ENCODE measurements at regions not wholly inside any gene's neighbourhood (a gene's known extent, or its start where the extent isn't known, plus 50 kb on each side); places are given as distances from the start of the nearest gene placed in this dataset.
"Not testable (repeated sequence)": the region's sequence is repeated elsewhere in the genome, so short reads cannot be mapped to it uniquely, and the experiment has no call there.

DNA sequence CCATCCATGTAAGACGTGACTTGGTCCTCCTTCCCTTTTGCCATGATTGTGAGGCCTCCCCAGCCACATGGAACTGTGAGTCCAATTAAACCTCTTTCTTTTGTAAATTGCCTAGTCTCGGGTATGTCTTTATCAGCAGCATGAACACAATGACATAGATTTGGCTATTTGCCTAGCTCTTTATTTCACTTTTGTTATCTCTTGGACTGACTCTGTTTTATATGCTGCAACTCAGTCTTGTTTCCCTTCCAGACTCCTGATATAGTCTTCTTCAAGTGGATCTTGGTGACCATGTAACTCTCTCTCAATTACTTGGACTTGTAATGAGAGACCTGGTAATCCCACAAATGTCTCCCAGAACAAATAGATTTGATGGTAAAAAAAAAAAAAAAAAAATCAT lies 627.6 kb downstream of the CCDC85A start:
- no peak for DNase-seq

GRCh38 chr2:56812432-56812831 lies 628.6 kb downstream of the CCDC85A start:
- no peak for DNase-seq

DNA sequence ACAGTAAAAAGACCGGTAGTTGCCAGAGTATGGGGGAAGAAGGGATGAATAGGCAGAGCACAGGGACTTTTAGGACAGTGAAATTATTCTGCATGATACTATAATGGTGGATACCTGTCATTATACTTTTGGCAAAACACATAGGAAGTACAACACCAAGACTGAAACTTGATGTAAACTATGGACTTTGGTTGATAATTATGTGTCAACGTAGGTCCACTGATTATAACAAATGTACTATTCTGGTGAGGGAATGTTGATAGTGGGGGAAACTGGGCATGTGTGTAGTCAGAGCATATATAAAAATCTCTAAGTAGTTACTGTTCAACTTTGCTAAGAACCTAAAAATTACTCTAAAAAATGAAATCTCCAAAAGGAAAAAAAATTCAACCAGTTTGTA lies 629.7 kb downstream of the CCDC85A start:
- no peak for DNase-seq

DNA sequence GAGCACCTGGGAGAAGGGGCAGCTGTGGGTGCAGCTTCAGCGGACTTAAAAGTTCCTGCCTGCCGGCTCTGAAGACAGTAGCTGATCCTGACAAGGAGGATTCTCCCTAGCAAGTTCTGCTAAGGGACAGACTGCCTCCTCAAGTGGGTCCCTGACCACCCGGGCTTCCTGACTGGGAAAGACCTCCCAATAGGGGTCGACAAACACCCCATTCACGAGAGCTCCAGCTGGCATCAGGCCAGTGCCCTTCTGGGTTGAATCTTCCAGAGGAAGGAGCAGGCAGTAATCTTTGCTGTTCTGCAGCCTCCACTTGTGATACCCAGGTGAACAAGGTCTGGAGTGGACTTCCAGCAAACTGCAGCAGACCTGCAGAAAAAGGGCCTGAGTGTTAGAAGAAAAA lies 632.9 kb downstream of the CCDC85A start:
- no peak for DNase-seq

GRCh38 chr2:56831780-56832179 lies 648.0 kb downstream of the CCDC85A start:
- DNase-seq: no peak

DNA sequence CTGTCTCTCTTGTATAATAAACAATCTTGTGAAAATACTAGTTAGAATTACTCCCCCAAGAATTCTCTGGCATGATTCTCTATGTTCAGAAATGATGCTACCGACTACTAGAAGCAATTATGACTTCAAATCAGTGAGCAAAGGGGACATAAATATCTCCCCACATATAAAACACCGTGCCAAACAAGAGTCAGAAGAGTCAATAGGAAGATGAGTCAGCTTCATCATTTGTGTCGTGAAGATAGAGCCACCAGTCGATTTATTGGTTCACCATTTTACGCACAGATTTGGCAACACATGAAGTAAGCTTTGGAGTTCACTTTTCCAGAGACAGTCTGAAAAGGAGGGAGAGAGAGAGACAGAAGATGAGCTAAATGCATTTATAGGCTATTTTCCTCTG lies 650.9 kb downstream of the CCDC85A start:
- DNase-seq: no peak

- not testable (repeated sequence) for DNase-seq
These were observed 656.2 kb downstream of the CCDC85A start for GRCh38 chr2:56840009-56840408.

DNA sequence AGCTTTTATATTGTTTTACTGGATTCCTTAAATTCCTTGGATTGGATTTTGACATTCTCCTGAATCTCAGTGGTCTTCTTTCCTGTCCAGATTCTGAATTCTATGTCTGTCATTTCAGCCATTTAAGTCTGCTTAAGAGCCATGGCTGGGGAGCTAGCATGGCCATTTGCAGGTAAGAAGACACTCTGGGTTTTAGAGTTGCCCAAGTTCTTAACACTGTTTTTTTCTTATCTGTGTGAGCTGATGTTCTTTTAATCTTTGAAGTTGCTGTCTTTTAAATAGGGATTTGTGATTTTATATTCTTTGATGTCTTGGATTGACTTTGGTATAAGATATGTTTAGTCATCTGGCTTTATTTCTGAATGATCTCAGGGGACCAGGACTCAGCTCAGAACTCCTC lies 677.2 kb downstream of the CCDC85A start:
- no peak for DNase-seq

GRCh38 chr2:56871644-56872043 lies 687.9 kb downstream of the CCDC85A start:
- DNase-seq: no peak

DNA sequence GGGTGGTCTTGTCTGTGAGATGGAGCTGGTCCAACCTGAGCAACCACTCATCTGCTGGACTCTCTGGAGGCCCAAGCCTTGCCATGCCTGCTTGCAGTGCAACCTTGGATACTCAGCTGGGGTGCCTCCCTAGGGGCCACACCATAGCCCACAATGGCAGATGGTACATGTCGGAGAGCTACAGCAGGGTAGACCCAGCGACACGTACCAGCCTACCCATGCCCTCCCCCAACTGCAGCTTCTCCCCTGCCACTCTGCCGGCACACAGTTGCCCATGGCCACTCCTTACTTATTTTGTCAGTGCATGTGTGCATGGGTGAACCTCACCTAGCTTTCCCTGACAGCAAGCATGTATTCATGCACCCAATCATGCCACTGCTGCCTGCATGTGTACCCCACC lies 690.9 kb downstream of the CCDC85A start:
- no peak for DNase-seq

- no peak for DNase-seq
These were observed 705.9 kb downstream of the CCDC85A start for GRCh38 chr2:56889738-56890137.

GRCh38 chr2:56892382-56892781 lies 708.6 kb downstream of the CCDC85A start:
- DNase-seq: no peak

GRCh38 chr2:56898986-56899385 lies 715.2 kb downstream of the CCDC85A start:
- DNase-seq: no peak

GRCh38 chr2:56912490-56912889 lies 728.7 kb downstream of the CCDC85A start:
- no peak for DNase-seq

- DNase-seq: no peak
These were observed 735.0 kb downstream of the CCDC85A start for GRCh38 chr2:56918790-56919189.

DNA sequence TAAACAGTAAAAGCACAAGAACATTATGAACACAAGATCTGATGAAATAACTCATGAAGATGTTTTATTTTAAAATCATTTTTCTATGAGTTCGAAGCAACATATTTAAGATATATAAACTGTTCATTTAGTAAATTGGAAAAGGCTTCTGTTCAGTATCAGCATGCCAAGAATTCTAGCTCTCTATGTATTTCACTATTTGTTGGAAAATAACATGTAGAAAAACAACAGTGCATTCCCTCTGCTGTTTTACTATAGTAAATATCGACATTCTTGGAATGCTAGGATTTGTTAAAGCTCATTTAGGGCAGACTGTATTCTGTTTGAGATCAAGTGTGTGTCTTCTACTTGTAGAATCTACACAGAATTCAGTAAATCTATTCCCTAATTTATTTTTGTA lies 750.2 kb downstream of the CCDC85A start:
- DNase-seq: no peak

DNA sequence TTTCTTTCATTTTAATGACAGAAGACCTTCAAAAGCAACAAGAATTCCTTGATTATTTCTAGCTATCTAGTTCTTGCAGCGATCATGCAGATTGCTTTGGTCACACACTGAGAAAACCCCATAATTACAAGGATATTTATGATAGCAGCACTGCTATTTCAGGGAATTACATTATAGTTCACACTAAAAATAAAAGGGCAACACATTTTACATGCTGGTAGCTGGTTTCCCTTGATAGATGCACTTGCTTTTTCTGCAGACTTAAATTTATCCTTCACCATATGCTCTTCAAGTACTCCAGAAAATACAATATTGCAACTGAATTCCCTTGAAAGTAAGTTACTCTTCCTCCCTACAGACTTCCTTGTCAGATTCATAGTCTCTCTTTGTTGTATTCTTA lies 751.1 kb downstream of the CCDC85A start:
- no peak for DNase-seq

DNA sequence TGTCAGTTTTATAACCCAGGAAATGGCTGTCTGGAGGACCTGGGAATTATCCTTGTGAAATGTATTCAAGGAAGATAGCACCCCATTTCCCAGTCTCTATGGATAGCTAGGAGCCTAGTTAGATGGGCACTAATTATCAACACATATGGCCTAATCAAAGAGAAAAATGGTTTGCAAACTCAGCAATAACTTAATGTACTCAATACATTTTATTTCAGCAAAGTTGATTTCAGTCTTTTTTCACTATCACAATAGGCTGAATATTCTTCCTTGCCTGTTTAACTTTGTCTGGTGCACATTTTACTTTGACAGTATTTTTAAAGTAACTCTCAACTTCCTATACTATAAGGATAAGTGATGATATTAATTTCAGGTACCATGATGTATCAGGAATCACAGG lies 756.3 kb downstream of the CCDC85A start:
- DNase-seq: no peak

DNA sequence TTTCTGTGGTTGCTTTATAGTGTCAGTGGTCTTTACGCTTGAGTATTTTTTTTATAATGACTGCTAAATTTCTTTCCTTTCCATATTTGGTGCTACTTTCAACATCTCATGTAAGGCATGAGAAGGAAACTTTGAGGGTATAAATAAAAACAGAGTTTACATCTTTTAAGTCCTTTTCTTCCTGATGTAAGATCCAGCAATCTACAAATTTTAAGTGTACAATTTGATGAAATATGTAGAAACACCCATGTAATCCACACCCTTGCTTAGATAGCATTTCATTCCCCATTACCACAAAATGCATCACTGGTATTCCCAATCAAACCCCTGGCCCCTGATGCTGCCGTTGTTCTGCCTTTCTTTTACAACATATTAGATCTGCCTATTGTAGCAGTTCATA lies 769.1 kb downstream of the CCDC85A start:
- no peak for DNase-seq

DNA sequence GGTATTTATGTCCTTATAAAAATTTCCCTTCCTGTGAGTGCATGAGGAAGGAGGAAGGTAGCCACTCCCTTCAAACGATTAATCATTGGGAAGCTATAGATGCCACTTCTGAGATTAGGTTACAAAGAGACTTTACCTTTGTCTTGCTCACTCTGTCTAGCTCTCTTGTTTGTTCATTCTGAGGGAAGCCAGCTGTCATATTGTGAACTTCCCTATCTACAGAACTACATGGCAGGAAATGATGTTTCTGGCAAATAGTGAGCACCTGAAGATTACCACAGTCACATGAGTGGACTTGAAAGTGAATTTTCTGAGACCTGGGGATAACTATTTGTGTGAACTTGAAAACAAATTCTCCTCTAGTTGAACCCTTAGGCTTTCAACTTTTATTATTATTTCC lies 776.8 kb downstream of the CCDC85A start:
- no peak for DNase-seq

- DNase-seq: no peak
These were observed 778.9 kb downstream of the CCDC85A start for GRCh38 chr2:56962673-56963072.

DNA sequence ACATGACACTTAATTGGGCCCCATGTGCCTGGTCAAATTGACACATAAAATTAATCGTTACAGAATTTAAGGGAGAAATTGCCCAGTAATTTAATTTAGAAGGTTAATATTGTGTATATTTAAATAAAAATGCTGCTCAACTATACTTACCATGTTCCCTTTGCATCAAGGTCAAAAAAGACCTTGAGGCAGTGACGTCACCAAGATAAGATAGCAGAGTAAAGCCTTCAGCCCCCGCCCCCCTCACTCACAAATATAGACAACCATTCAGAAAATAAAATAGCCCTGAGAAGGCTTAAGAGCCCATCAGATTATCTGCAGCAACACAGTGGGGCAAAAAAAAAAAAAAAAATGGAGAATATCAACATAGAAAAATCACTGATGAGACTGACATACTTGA lies 785.7 kb downstream of the CCDC85A start:
- no peak for DNase-seq

DNA sequence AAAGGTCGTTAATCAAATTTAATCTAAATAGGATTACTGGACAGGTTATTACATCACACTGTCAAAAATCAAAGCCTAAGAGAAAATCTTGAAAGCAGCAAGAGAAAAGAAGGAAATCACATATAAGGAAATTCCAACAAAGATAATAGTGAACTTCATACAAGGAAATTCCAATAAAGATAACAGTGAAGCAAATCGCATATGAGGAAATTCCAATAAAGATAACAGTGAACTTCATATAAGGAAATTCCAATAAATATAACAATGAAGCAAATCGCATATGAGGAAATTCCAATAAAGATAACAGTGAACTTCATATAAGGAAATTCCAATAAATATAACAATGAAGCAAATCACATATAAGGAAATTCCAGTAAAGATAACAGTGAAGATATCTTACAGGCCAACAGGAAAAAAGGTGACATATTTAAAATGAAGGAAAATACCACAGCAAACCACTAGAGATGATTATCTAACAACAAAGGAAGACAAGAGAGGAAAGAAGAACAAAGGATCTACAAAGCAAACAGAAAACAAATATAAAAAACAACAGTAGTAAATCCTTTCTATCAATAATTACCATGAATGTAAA lies 787.7 kb downstream of the CCDC85A start:
- no peak for DNase-seq

DNA sequence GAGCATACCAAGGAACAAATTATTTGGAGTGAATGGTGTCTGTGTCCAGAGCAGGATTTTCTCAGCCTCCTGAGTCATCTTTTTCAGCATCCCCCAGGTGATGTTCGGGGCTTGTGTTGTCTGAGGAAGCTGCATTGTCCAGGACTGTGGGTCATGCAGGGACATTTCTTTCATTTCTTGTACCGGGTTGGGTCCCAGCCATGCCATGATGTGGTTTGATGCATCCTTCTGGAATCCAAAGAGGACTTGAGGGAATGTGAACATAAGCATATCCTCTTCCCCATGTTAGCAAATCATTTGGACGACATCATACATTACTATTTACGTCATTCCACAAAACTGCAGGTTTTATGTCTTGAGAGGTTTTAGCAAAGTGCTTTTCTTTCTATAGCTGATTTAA lies 797.8 kb downstream of the CCDC85A start:
- DNase-seq: no peak

DNA sequence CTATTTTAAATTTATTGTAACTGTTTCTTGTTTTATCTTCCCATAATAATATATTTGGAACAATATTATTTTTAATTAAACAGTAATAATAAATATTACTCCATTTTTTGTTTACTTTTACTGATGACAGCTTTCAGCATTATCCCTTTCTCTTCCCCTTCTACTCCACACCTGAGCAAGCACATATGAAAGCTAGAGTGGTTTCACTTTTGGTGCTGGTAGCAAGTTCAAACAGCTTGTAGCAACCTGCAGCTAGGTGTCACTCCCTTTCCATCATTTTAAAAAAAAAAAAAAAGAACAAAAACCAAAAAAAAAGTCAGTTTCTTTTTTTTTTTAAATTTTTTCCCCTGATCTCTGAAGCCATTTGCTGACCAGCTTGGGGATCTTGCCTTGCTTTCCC lies 801.8 kb downstream of the CCDC85A start:
- no peak for DNase-seq

GRCh38 chr2:57022496-57022895 lies 838.7 kb downstream of the CCDC85A start:
- no peak for DNase-seq

All from DMS79 treated with DMSO at 0.1 percent for 48 hours (cell line).